ENCODE measurements at regions not wholly inside any gene's neighbourhood (a gene's known extent, or its start where the extent isn't known, plus 50 kb on each side); places are given as distances from the start of the nearest gene placed in this dataset.

GRCh38 chr5:124951661-124952060, 205.2 kb upstream of the ZNF608 start:
- TF ChIP-seq CTCF (IDR thresholded peaks at IDR 0.05 in 2 of 3, conservative IDR thresholded peaks at IDR 0.05 in 1 of 3; ENCODE audit: control insufficient read depth in 2 of 3, extremely low read depth in 1 of 3, insufficient read depth in 1 of 3, low read depth in 3 of 3, low read length in 3 of 3) (no peak), ELK1 (IDR thresholded peaks at IDR 0.05; ENCODE audit: low read depth, low read length) (no peak), CHD1 (IDR thresholded peaks at IDR 0.05; ENCODE audit: low read depth, low read length) (no peak), CBX3 (IDR thresholded peaks at IDR 0.05; ENCODE audit: borderline replicate concordance, low read depth) (no peak), ZNF217 (IDR thresholded peaks at IDR 0.05) (no peak), ATF7 (IDR thresholded peaks at IDR 0.05; ENCODE audit: low read depth) (no peak), JUNB (IDR thresholded peaks at IDR 0.05) (no peak), YY1 (IDR thresholded peaks at IDR 0.05; ENCODE audit: low read depth, low read length) (no peak), EP300 (IDR thresholded peaks at IDR 0.05; ENCODE audit: borderline replicate concordance in 1 of 2, control insufficient read depth in 1 of 2, low read depth in 2 of 2, low read length in 2 of 2) (no peak)
- TF ChIP-seq, protein P1, sequence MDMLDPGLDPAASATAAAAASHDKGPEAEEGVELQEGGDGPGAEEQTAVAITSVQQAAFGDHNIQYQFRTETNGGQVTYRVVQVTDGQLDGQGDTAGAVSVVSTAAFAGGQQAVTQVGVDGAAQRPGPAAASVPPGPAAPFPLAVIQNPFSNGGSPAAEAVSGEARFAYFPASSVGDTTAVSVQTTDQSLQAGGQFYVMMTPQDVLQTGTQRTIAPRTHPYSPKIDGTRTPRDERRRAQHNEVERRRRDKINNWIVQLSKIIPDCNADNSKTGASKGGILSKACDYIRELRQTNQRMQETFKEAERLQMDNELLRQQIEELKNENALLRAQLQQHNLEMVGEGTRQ (IDR thresholded peaks at IDR 0.05; ENCODE audit: borderline replicate concordance, low read depth, low read length), result no peak

Data from GM12878 (cell line).